Body of pancreas (tissue), 4 donors: ENCODE measurements at regions not wholly inside any gene's neighbourhood (a gene's known extent, or its start where the extent isn't known, plus 50 kb on each side); places are given as distances from the start of the nearest gene placed in this dataset.

Experiments
- POLR2A ChIP-seq, 3 donors: fragments of 450-650 bp; IDR thresholded peaks; one replicate each; pipeline ENCODE4 v1.6.1; 2016; ENCODE audit warnings: antibody characterized with exemption in 3 of 3, mild to moderate bottlenecking in 2 of 3
- TF ChIP-seq, protein P1 (sequence below), 7 experiments: fragments of 450-650 bp in 4 of 7; fragments of 200-600 bp in 3 of 7; sonication (generic) in 3 of 7; IDR thresholded peaks; one replicate each; pipeline ENCODE4 v1.5.1; 2016 to 2019; ENCODE audit warnings: antibody characterized with exemption in 7 of 7

GRCh38 chr3:197450810-197451209, 105.0 kb downstream of the BDH1 start:
- TF ChIP-seq, protein P1, sequence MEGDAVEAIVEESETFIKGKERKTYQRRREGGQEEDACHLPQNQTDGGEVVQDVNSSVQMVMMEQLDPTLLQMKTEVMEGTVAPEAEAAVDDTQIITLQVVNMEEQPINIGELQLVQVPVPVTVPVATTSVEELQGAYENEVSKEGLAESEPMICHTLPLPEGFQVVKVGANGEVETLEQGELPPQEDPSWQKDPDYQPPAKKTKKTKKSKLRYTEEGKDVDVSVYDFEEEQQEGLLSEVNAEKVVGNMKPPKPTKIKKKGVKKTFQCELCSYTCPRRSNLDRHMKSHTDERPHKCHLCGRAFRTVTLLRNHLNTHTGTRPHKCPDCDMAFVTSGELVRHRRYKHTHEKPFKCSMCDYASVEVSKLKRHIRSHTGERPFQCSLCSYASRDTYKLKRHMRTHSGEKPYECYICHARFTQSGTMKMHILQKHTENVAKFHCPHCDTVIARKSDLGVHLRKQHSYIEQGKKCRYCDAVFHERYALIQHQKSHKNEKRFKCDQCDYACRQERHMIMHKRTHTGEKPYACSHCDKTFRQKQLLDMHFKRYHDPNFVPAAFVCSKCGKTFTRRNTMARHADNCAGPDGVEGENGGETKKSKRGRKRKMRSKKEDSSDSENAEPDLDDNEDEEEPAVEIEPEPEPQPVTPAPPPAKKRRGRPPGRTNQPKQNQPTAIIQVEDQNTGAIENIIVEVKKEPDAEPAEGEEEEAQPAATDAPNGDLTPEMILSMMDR (IDR thresholded peaks at IDR 0.05) = no peak
- TF ChIP-seq POLR2A (IDR thresholded peaks at IDR 0.05) = no peak
